HG03575 (cell line): ENCODE measurements at regions not wholly inside any gene's neighbourhood (a gene's known extent, or its start where the extent isn't known, plus 50 kb on each side); places are given as distances from the start of the nearest gene placed in this dataset.
"Not testable (repeated sequence)": the region's sequence is repeated elsewhere in the genome, so short reads cannot be mapped to it uniquely, and the experiment has no call there.

Experiments
- ATAC-seq: cut with Tn5 transposase; IDR thresholded peaks from one replicate; pipeline ENCODE4 v1.9.1; 2021; ENCODE audit not compliant: unreplicated experiment, insufficient number of reproducible peaks, low FRiP score; ENCODE audit errors: extremely low read depth

DNA sequence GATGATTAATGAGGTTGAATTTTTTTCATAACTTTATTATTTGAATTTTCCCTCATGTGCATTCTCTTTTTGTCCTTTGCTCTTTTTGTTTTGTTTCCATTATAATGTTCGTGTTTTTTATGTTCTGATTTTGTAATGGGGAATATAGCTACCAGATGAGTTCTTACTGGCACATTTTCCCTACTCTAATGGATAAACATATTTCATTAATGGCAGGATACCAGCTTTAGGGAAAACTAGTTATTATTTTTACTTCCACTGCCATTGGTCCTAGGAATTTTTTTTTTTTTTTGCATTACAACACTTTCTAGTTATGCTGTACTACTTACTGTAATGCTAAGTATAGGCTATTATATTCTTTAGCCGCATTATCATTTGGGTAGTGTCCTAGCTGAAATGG is 286.3 kb downstream of the SPRY1 start:
- ATAC-seq, result no peak

DNA sequence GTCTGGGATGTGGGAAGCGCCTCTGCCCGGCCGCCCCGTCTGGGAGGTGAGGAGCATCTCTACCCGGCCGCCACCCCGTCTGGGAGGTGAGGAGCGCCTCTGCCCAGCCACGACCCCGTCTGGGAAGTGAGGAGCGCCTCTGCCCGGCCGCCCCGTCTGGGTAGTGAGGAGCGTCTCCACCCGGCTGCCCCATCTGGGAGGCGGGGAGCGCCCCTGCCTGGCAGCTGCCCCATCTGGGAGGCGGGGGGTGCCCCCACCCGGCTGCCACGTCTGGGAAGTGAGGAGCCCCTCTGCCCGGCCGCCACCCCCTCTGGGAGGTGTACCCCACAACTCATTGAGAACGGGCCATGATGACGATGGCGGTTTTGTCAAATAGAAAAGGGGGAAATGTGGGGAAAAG is 288.3 kb downstream of the SPRY1 start:
- ATAC-seq, result not testable (repeated sequence)

DNA sequence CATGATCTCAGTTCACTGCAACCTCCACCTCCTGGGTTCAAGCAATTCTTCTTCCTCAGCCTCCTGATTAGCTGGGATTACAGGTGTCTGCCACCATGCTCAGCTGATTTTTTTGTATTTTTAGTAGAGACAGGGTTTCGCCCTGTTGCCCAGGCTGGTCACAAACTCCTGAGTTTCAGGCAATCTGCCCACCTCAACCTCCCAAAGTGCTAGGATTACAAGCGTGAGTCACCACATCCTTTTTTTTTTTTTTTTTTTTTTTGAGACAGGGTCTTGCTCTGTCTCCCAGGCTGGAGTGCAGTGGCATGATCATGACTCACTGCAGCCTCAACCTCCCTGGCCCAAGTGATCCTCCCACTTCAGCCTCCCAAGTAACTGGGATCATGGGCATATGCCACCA is 298.9 kb downstream of the SPRY1 start:
- not testable (repeated sequence) for ATAC-seq

DNA sequence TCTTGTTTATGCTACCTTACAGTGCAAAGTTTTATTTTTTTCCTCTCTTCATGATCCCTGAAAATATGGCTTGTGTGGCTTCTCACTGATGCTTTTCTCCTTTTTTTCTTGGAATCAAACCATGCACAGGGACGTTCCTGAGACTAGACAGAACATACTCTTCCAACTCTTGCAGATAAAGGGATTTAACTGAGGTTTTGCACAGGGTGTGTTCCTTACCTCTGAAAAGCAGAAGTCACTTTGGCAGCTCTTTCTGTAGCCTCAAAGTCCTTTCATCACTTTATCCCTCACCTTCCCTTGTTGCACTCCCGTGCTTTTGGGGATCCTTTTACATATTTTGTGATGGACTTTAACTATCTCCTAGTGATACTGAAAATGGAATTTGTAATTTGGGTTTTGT is 300.1 kb downstream of the SPRY1 start:
- ATAC-seq, result no peak

DNA sequence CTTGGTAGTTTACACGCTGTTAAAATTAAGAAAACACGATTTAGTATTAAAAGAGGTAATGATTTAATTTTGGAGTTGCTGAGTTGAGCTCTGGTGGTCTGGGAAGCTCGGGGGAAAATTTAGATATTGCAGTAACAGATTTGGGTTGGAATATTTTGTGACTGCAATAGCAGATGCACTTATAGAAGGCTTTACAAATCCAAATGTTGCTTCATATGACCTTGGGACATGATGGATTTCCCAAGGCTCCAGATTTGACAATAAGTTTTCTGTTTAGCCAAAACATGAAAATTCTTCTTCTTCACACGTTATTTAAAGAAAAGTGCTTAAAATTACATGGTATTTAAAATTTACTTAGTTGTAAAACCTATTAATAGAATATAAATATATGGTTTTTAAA is 302.0 kb downstream of the SPRY1 start:
- ATAC-seq, result no peak

DNA sequence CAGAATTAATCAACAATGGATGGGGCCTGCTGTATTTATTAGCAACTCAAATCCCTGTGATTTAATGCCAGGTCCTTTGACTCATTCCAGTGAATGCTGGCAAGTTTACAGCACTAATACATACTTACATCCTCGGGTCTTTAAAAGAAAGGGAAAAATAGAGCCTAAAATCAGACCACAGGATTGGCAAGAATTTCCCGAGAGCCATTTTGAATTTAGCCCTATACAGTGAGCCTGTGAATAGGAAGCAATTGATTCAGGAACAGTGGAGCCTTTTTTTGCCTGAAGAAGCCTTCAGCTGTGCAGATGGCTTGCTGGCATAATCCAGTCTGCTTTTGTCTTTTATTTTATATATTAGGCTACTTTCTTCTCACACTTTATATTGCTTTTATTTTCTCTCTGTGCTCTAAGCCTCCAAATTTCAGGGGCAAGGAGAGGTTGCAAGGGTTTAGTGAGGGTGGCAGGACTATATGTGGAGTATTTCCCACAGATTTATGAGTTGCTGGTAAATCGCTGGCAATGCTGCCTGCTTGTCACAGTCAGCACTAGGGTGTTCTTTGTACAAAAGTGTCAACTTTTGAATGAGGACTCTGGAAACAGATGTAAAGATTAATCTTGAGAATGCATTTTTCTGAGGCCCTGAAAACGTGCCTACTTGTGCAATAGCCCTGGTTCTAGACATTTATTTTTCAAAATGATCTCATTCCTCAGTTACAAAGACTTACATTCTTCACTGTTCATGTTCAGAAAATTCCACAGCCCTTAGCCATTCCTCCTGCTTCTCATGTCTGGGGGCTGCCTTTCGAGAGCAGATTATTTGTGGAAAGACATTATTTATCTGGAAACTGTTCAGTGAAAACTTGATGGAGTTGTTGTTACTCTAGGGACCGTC is 303.5 kb downstream of the SPRY1 start:
- ATAC-seq, result no peak

DNA sequence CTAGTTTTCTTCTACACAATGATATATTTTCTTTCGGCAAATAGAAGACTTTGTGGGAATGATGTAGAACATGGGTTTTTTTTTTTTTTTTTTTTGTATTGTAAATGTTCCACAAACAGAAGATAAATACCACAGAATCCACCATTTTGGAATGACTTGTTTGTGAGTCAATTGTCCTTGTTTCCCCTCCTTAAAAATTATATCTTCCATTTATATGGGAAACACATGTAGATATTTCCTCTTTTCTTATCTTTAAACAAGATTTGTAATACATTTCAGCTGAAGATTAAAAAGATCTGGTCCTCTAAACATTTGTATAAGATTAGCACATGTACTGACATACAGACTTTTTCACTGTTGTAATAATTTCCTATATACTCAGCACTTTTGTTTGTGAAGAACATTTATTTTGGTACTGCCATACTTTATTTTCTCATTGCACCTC is 304.6 kb downstream of the SPRY1 start:
- ATAC-seq, result no peak

DNA sequence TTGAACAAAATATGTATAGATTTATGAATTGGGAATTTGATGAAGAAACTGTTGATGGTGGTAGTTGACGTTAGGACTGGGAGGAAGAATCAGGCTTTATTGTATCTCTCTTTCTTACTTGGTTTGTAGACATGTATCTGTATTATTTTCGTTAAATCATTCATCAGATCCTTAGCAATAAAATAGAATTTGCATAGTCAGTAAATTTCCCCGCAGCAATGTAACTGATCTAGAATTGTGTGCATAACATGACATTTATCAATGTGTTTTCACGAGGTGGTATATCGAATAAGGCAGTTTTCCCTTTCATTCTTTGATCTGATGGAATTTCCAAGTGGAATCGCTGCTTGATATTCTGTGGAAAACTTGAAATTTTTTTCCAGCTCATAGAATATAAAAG is 308.8 kb downstream of the SPRY1 start:
- no peak for ATAC-seq

DNA sequence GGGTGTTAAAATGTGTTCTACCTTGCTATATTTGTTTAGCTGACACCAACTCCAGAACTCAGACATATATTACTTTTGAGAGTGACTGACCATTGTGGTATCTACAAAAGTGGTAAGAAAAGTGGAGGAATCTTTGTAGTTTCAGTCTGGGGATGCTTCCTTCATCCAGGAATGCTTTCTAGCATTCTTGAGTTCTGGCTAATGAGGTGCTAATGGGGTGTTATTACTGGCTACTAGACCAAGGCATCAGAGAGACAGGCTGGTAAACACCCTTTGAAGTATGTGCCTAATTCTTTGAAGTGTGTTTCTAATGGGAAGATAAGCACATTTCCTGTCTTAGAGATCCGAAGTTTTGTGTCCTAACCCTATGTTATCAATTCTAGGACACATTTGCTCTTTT is 310.4 kb downstream of the SPRY1 start:
- no peak for ATAC-seq

DNA sequence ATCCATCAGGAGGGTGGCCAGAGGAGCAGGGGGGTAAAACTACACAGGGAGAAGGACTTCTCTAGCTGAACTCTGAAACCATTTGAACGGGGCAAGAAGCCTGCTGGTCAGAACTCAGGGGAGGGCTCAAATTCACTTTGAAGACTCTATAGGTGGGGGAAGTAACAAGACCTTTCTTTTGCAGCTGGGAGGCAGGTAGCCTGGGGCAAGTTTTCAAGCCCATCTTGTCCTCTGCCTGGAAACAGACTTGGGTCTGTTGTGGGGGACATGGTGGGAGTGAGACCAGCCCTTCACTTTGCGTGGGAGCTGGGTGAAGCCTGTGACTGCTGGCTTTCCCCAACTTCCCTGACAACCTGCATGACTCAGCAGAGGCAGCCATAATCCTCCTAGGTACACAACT is 312.3 kb downstream of the SPRY1 start:
- no peak for ATAC-seq

DNA sequence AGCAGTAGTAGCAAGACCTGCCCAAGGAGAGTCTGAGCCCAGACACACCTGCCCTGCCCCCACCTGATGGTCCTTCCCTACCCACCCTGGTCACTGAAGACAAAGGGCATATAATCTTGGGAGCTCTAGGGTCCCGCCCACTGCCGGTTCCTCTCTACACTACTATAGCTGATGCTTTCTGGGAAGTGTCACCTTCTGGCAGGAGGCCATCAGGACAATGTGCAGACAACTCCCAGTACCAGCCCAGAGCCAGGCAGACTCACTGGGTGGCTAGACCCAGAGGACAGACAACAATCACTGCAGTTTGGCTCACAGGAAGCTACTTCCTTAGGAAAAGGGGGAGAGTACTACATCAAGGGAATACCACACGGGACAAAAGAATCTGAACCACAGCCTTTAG is 312.7 kb downstream of the SPRY1 start:
- ATAC-seq, result no peak

DNA sequence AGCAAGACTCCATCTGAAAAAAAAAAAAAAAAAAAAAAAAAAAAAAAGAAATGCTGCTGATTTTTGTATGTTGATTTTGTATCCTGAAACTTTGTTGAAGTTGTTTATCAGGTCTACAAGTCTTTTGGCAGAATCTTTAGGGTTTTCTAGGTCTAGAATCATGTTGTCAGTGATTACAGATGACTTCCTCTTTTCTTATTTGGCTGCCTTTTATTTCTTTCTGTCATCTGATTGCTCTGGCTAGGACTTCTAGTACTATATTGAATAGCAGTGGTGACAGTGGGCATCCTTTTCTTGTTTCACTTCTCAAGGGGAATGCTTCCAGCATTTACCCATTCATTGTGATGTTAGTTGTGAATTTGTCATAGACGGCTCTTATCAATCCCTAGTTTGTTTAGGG is 334.4 kb downstream of the SPRY1 start:
- ATAC-seq, result no peak

DNA sequence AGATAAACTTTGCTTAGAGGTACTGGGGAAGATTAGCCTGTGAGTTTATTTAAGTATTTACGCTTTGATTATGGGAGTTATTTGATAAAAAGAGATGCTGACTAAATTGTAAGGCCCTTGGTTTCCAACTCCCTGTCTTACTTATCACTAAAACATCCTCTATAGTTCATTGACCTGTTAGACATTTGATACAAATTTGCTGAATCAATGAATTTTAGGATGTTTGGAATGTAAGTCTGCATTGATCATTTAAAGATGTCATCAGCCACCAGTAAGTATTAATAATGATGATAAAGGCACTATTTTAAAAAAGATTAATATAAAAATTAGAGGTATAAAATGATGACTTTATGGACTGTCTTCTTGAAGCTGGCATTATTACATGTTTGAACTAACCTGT is 340.6 kb downstream of the SPRY1 start:
- no peak for ATAC-seq

DNA sequence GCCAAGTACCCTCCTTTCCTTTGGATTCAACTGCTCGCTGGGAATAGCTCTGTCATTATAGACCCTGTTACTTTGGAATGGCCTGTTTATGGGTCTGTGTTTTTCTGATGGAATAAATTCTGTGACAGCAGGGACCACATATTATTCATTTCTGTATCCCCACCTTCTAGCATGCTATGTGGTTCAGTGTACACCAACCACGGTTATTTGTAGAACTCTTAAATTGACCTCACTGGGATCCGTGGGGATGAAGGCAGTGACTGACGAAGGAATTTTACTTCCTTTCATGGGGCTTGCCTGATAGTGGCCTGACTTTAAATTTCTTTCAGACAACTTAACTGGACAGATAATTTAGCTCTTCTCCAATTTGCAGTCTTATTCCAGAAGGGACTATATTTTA is 343.2 kb downstream of the SPRY1 start:
- no peak for ATAC-seq

DNA sequence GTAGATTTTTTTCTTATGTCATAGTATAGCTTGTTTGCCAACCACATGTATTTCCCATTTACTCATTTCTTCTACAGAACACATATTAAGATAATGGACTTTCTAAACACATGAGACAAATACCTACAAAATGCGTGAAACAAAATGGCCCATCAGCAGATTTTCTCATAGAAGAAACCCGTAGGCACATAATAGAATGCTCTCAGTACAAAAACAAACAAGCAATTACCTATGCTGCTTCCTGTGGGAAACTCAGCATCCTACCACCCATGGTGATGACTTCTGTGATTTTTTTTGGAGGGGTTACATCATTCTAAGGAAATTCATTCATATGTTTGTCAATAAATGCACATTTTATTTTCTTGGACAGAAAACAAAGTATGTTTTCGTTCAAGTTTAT is 343.6 kb downstream of the SPRY1 start:
- ATAC-seq, result no peak

DNA sequence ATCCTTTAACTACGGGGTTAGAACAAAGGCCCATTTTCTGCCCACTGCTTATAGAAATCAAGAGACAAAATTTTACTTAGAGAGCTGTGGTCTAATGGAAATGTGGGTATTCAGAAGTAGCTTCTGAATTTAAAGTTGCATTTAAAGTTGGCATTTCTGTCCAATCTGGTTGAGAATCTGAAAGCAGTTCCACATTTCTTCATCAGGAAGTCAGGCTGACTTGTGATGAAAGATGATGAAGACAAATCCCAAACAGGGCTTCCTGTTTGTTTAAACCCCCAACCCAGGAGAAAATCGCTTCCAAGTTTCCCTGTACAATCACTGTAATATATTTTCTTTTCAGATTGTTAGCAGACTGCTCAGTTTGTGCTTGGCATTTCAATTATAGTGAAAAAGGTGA is 345.3 kb downstream of the SPRY1 start:
- ATAC-seq, result no peak

DNA sequence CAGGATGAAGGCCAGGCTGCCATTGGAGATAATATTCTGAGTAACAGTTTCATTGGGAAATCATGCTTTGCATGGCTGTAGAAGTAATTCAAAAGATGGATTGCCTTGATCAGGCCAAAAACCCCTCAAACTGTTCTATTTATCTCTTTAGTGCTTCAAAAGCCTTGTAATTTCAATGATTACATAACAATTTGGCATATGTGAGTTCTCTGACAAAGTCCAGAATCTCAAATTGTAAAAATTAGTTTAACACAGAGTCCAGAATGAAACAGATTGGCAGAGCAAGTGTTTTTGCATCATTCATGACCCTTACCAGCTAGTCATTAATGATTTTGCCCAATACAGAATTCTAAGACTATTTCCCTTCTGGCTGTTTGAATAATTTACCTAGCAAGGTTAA is 347.3 kb downstream of the SPRY1 start:
- ATAC-seq, result no peak

DNA sequence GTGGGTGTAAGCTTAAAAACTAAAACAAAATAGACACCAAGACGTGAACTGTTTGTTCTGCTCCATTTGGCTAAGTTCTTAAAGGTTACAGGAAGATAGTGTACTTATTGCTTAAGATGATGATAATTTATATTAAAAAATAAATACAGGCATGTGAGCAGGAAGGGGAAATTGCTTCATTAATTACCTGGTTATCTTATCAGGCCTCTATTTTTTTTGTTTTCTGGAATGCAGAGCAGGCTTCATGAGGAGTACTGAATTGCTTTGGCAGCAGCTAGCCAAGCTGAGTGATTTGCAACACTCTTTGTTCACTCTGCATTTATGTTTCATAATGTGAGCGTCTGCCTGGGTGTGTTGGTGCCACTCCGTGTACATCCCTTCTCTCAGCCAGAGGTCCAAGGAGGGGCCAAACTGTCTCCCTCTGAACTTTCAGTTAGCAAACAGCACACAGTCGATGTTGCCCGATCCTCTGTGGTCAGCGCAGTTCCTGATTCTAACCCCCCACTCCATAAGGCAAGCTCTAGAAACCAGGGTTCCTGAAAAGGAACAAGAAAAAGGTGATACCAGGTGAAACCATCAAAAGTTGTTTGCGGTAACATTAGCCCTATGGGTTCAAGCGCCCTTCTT is 348.2 kb downstream of the SPRY1 start:
- no peak for ATAC-seq

DNA sequence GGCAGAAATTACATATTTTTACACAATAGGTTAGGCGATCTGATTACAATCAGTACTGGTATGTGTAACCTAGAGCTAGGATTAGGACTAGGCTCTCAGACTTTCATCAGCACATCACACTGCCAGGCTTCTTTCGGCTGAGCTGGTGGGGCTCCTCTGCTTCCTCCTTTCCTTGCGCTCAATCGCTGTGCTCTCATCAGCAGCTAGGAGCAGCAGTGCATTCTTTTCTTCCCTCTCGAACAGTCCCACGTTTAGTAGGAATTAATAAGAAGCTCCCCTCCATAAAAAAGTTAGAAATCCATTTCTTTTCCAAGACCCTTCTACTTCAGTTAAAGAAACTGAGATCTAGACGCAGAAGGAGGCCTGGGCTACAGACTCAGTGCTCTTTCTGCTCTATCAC is 350.4 kb downstream of the SPRY1 start:
- no peak for ATAC-seq

DNA sequence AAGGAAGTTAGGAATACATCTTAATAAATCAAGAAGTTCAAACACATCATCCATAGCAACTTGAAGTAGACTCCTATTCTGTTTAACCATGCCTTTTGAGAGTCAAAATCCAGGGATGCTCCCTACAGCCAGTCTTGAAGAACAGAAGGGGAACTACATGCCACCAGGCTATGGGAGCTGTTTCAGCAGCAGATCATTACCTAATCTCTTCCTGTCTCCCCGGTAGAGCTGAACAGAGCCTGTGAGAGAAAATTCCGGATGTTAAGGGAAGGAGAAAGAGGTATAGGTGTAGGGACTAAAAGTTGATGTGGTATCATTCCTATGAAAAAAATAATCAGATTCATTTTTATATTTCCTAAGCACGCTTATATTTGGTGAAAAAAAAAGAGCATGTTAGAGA is 352.2 kb downstream of the SPRY1 start:
- ATAC-seq, result no peak

DNA sequence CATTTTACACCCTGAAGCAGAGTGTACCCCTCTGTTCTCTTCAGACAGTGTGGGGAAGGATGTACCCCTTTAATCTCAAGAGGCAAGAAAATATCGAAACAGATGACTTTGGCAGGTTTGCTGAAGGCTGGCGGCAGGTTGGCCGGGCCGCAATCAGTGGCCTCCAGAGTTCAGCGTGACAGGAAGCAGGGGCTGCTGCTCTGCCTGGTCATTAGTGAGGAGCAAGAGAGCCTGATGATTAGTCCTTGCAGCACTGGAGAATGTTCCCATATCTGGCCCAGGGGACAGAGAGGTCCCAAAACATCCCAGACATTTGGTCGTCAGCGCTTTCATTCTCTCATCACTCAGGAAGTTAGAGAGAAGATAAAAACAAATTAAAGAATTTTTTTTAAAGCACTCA is 352.8 kb downstream of the SPRY1 start:
- ATAC-seq, result no peak
